Thyroid gland (tissue), 4 donors: ENCODE measurements at regions not wholly inside any gene's neighbourhood (a gene's known extent, or its start where the extent isn't known, plus 50 kb on each side); places are given as distances from the start of the nearest gene placed in this dataset.

ENCODE experiments used
- CTCF ChIP-seq, 6 experiments: fragments of 200-600 bp in 3 of 6; fragments of 450-650 bp in 3 of 6; sonication (generic) in 3 of 6; IDR thresholded peaks; one replicate each; pipeline ENCODE4 v1.5.1; 2016 to 2019; ENCODE audit warnings: antibody characterized with exemption in 6 of 6, mild to moderate bottlenecking in 2 of 6, inconsistent platforms in 1 of 6, moderate library complexity in 1 of 6
- POLR2A ChIP-seq, 2 donors: fragments of 450-650 bp; IDR thresholded peaks; one replicate each; pipeline ENCODE4 v1.6.1; 2017; ENCODE audit warnings: antibody characterized with exemption in 2 of 2, mild to moderate bottlenecking in 2 of 2, moderate library complexity in 1 of 2

GRCh38 chr17:71379512-71379911 is 741.3 kb upstream of the SOX9 start:
- TF ChIP-seq CTCF (IDR thresholded peaks at IDR 0.05) = no peak
- no peak for TF ChIP-seq POLR2A (IDR thresholded peaks at IDR 0.05)
